Coronary artery (tissue), 2 donors: ENCODE measurements at regions not wholly inside any gene's neighbourhood (a gene's known extent, or its start where the extent isn't known, plus 50 kb on each side); places are given as distances from the start of the nearest gene placed in this dataset.

Experiments
- DNase-seq: peaks from one replicate; pipeline ENCODE4 v3.0.0-alpha.2; 2017; ENCODE audit warnings: low spot score
- H3K27ac ChIP-seq, 2 donors: fragments of 200-600 bp; sonication (generic); one replicate each; pipeline ENCODE4 v1.5.1; 2016 to 2019
- H3K4me3 ChIP-seq: fragments of 200-600 bp; sonication (generic); 2 replicates; pipeline ENCODE4 v1.5.1; 2016; ENCODE audit warnings: mild to moderate bottlenecking, moderate library complexity
- CTCF ChIP-seq: fragments of 200-600 bp; sonication (generic); IDR thresholded peaks from one replicate; pipeline ENCODE4 v1.5.1; 2019; ENCODE audit warnings: antibody characterized with exemption

GRCh38 chr18:39636931-39637330 is 2071.3 kb upstream of the CELF4 start:
- TF ChIP-seq CTCF = no peak
- Histone ChIP-seq H3K4me3 (no peak overlapping the region), H3K27ac (no peak overlapping the region)
- DNase-seq = no peak

- no peak overlapping the region for H3K4me3 ChIP-seq
- TF ChIP-seq CTCF = no peak
- no peak for DNase-seq
- H3K27ac ChIP-seq = no peak overlapping the region
These were observed 2070.4 kb upstream of the CELF4 start for GRCh38 chr18:39635966-39636365.

- TF ChIP-seq CTCF = no peak
- H3K27ac ChIP-seq = no peak overlapping the region
- no peak for DNase-seq
- H3K4me3 ChIP-seq = no peak overlapping the region
These were observed 2069.6 kb upstream of the CELF4 start for GRCh38 chr18:39635192-39635591.

GRCh38 chr18:39627936-39628335 is 2062.3 kb upstream of the CELF4 start:
- TF ChIP-seq CTCF = no peak
- no peak for DNase-seq
- Histone ChIP-seq H3K27ac (no peak overlapping the region), H3K4me3 (no peak overlapping the region)

- DNase-seq = no peak
These were observed 2059.4 kb upstream of the CELF4 start for GRCh38 chr18:39624961-39625360.

GRCh38 chr18:39622431-39622830 is 2056.8 kb upstream of the CELF4 start:
- H3K27ac ChIP-seq = no peak overlapping the region
- DNase-seq = no peak
- no peak overlapping the region for H3K4me3 ChIP-seq
- TF ChIP-seq CTCF = no peak

More at GRCh38 chr18:39624961-39625360, 2059.4 kb upstream of the CELF4 start:
- H3K4me3 ChIP-seq = no peak overlapping the region
- H3K27ac ChIP-seq = no peak overlapping the region
- TF ChIP-seq CTCF = no peak

- H3K27ac ChIP-seq = no peak overlapping the region
- no peak overlapping the region for H3K4me3 ChIP-seq
- TF ChIP-seq CTCF = no peak
- no peak for DNase-seq
These were observed 2055.1 kb upstream of the CELF4 start for GRCh38 chr18:39620551-39621168.
